Ascending aorta (tissue), 2 donors: ENCODE measurements at regions not wholly inside any gene's neighbourhood (a gene's known extent, or its start where the extent isn't known, plus 50 kb on each side); places are given as distances from the start of the nearest gene placed in this dataset.

Experiments
- DNase-seq, 2 donors: peaks; one replicate each; pipeline ENCODE4 v3.0.0-alpha.2; 2019; ENCODE audit warnings: low spot score in 2 of 2
- H3K27ac ChIP-seq, 2 donors: fragments of 200-600 bp; sonication (generic); one replicate each; pipeline ENCODE4 v1.5.1; 2016 to 2017; ENCODE audit warnings: mild to moderate bottlenecking in 1 of 2
- H3K27me3 ChIP-seq: fragments of 200-600 bp; sonication (generic); one replicate; pipeline ENCODE4 v1.5.1; 2017
- H3K36me3 ChIP-seq, 2 donors: fragments of 200-600 bp; sonication (generic); one replicate each; pipeline ENCODE4 v1.5.1; 2016
- H3K4me1 ChIP-seq, 2 donors: fragments of 200-600 bp; sonication (generic); one replicate each; pipeline ENCODE4 v1.5.1; 2016 to 2017; ENCODE audit warnings: mild to moderate bottlenecking in 1 of 2
- H3K4me3 ChIP-seq, 2 donors: fragments of 200-600 bp; sonication (generic); one replicate each; pipeline ENCODE4 v1.5.1; 2016 to 2017; ENCODE audit warnings: mild to moderate bottlenecking in 1 of 2
- H3K9me3 ChIP-seq, 2 donors: fragments of 200-600 bp; sonication (generic); one replicate each; pipeline ENCODE4 v1.5.1; 2016
- CTCF ChIP-seq, 3 experiments: fragments of 200-600 bp in 2 of 3; fragments of 450-650 bp in 1 of 3; sonication (generic) in 2 of 3; IDR thresholded peaks; one replicate each; pipeline ENCODE4 v1.5.1; 2016 to 2019; ENCODE audit warnings: antibody characterized with exemption in 3 of 3, mild to moderate bottlenecking in 1 of 3, moderate library complexity in 1 of 3
- intact Hi-C: fragments of 100-400 bp; cut with DNase I; formaldehyde crosslinking; loops from one replicate; pipeline ENCODE4 v1.15.1; 2023

GRCh38 chr1:232518349-232518748 is 111.6 kb downstream of the SIPA1L2 start:
- DNase-seq, result no peak

GRCh38 chr1:232517204-232517603 is 112.7 kb downstream of the SIPA1L2 start:
- H3K27me3 ChIP-seq, result no peaks in the 10 kb centered on the region
- no peaks in the 10 kb centered on the region for H3K9me3 ChIP-seq
- no peak for DNase-seq
- intact Hi-C loops, result no loop called here
- TF ChIP-seq CTCF (IDR thresholded peaks at IDR 0.05), result no peak
- H3K4me3 ChIP-seq, result no peak overlapping the region
- H3K27ac ChIP-seq, result no peak overlapping the region
- no peaks in the 10 kb centered on the region for H3K36me3 ChIP-seq
- no peaks in the 10 kb centered on the region for H3K4me1 ChIP-seq

More at GRCh38 chr1:232518349-232518748, 111.6 kb downstream of the SIPA1L2 start:
- no peak overlapping the region for H3K27ac ChIP-seq
- H3K36me3 ChIP-seq, result no peaks in the 10 kb centered on the region
- H3K4me3 ChIP-seq, result no peak overlapping the region
- no peaks in the 10 kb centered on the region for H3K27me3 ChIP-seq
- TF ChIP-seq CTCF (IDR thresholded peaks at IDR 0.05), result no peak
- no peaks in the 10 kb centered on the region for H3K4me1 ChIP-seq
- no peaks in the 10 kb centered on the region for H3K9me3 ChIP-seq
- intact Hi-C loops, result no loop called here

GRCh38 chr1:232515706-232516105 is 114.2 kb downstream of the SIPA1L2 start:
- Histone ChIP-seq H3K27me3 (no peaks in the 10 kb centered on the region), H3K27ac (no peak overlapping the region), H3K36me3 (no peaks in the 10 kb centered on the region)

GRCh38 chr1:232512712-232513111 is 117.2 kb downstream of the SIPA1L2 start:
- intact Hi-C loops, result no loop called here
- no peak for TF ChIP-seq CTCF (IDR thresholded peaks at IDR 0.05)
- Histone ChIP-seq H3K4me3 (no peak overlapping the region), H3K36me3 (no peaks in the 10 kb centered on the region), H3K27ac (no peak overlapping the region), H3K27me3 (no peaks in the 10 kb centered on the region), H3K9me3 (no peaks in the 10 kb centered on the region), H3K4me1 (no peaks in the 10 kb centered on the region)
- DNase-seq, result no peak

More at GRCh38 chr1:232515706-232516105, 114.2 kb downstream of the SIPA1L2 start:
- no peaks in the 10 kb centered on the region for H3K4me1 ChIP-seq
- intact Hi-C loops, result no loop called here
- DNase-seq, result no peak
- no peak for TF ChIP-seq CTCF (IDR thresholded peaks at IDR 0.05)
- H3K4me3 ChIP-seq, result no peak overlapping the region
- H3K9me3 ChIP-seq, result no peaks in the 10 kb centered on the region

- no peaks in the 10 kb centered on the region for H3K36me3 ChIP-seq
- H3K4me1 ChIP-seq, result no peaks in the 10 kb centered on the region
- H3K4me3 ChIP-seq, result no peak overlapping the region
- intact Hi-C loops, result no loop called here
- TF ChIP-seq CTCF (IDR thresholded peaks at IDR 0.05), result no peak
- no peak overlapping the region for H3K27ac ChIP-seq
- no peaks in the 10 kb centered on the region for H3K27me3 ChIP-seq
- no peak for DNase-seq
- no peaks in the 10 kb centered on the region for H3K9me3 ChIP-seq
These were observed 118.8 kb downstream of the SIPA1L2 start for GRCh38 chr1:232511172-232511571.
